ENCODE measurements at regions not wholly inside any gene's neighbourhood (a gene's known extent, or its start where the extent isn't known, plus 50 kb on each side); places are given as distances from the start of the nearest gene placed in this dataset.
"Not testable (repeated sequence)": the region's sequence is repeated elsewhere in the genome, so short reads cannot be mapped to it uniquely, and the experiment has no call there.

- H3K4me1 ChIP-seq: peaks cover 37% of the 10 kb centered on the region
- H3K27me3 ChIP-seq: no peaks in the 10 kb centered on the region
- H3K36me3 ChIP-seq: no peaks in the 10 kb centered on the region
- H3K27ac ChIP-seq: no peak overlapping the region
- no peak for DNase-seq (ENCODE audit: extremely low spot score in 2 of 2)
- H3K4me3 ChIP-seq: no peak overlapping the region
- no peaks in the 10 kb centered on the region for H3K9me3 ChIP-seq
- intact Hi-C loops (cut with DNase I): no loop called here
- TF ChIP-seq POLR2AphosphoS5 (IDR thresholded peaks at IDR 0.05; ENCODE audit: insufficient read depth in 1 of 2, low read depth in 1 of 2) (no peak), CTCF (IDR thresholded peaks at IDR 0.05) (no peak), POLR2A (IDR thresholded peaks at IDR 0.05) (no peak)
These were observed 82.8 kb downstream of the BTG1 start for GRCh38 chr12:92062539-92063493.

GRCh38 chr12:92061061-92061460 is 84.6 kb downstream of the BTG1 start:
- Histone ChIP-seq H3K36me3 (no peaks in the 10 kb centered on the region), H3K27ac (no peak overlapping the region), H3K9me3 (no peaks in the 10 kb centered on the region), H3K4me3 (no peak overlapping the region), H3K27me3 (no peaks in the 10 kb centered on the region), H3K4me1 (peaks cover 37% of the 10 kb centered on the region)
- DNase-seq (ENCODE audit: extremely low spot score in 2 of 2): no peak
- intact Hi-C loops (cut with DNase I): no loop called here
- TF ChIP-seq POLR2A (IDR thresholded peaks at IDR 0.05) (no peak), POLR2AphosphoS5 (IDR thresholded peaks at IDR 0.05; ENCODE audit: insufficient read depth in 1 of 2, low read depth in 1 of 2) (no peak), CTCF (IDR thresholded peaks at IDR 0.05) (no peak)

GRCh38 chr12:92059960-92060359 is 85.7 kb downstream of the BTG1 start:
- peaks cover 27% of the 10 kb centered on the region for H3K4me1 ChIP-seq
- TF ChIP-seq CTCF (IDR thresholded peaks at IDR 0.05) (no peak), POLR2AphosphoS5 (IDR thresholded peaks at IDR 0.05; ENCODE audit: insufficient read depth in 1 of 2, low read depth in 1 of 2) (no peak), POLR2A (IDR thresholded peaks at IDR 0.05) (no peak)
- H3K27ac ChIP-seq: no peak overlapping the region
- H3K4me3 ChIP-seq: no peak overlapping the region
- no peaks in the 10 kb centered on the region for H3K27me3 ChIP-seq
- no peaks in the 10 kb centered on the region for H3K36me3 ChIP-seq
- intact Hi-C loops (cut with DNase I): no loop called here
- no peaks in the 10 kb centered on the region for H3K9me3 ChIP-seq
- no peak for DNase-seq (ENCODE audit: extremely low spot score in 2 of 2)

- intact Hi-C loops (cut with DNase I): no loop called here
- Histone ChIP-seq H3K4me1 (peaks cover 15% of the 10 kb centered on the region), H3K27me3 (no peaks in the 10 kb centered on the region), H3K36me3 (no peaks in the 10 kb centered on the region), H3K9me3 (no peaks in the 10 kb centered on the region), H3K4me3 (no peak overlapping the region), H3K27ac (no peak overlapping the region)
- no peak for TF ChIP-seq POLR2A (IDR thresholded peaks at IDR 0.05)
- TF ChIP-seq CTCF (IDR thresholded peaks at IDR 0.05): no peak
- TF ChIP-seq POLR2AphosphoS5 (IDR thresholded peaks at IDR 0.05; ENCODE audit: insufficient read depth in 1 of 2, low read depth in 1 of 2): no peak
- no peak for DNase-seq (ENCODE audit: extremely low spot score in 2 of 2)
These were observed 87.0 kb downstream of the BTG1 start for GRCh38 chr12:92058664-92059063.

- H3K27ac ChIP-seq; H3K36me3 ChIP-seq; H3K4me3 ChIP-seq; H3K9me3 ChIP-seq; intact Hi-C loops (cut with DNase I); H3K27me3 ChIP-seq; DNase-seq (ENCODE audit: extremely low spot score in 2 of 2): not testable (repeated sequence)
- H3K4me1 ChIP-seq: peaks cover 11% of the 10 kb centered on the region
These were observed 88.9 kb downstream of the BTG1 start for GRCh38 chr12:92056756-92057155.
